ENCODE measurements at regions not wholly inside any gene's neighbourhood (a gene's known extent, or its start where the extent isn't known, plus 50 kb on each side); places are given as distances from the start of the nearest gene placed in this dataset.

DNA sequence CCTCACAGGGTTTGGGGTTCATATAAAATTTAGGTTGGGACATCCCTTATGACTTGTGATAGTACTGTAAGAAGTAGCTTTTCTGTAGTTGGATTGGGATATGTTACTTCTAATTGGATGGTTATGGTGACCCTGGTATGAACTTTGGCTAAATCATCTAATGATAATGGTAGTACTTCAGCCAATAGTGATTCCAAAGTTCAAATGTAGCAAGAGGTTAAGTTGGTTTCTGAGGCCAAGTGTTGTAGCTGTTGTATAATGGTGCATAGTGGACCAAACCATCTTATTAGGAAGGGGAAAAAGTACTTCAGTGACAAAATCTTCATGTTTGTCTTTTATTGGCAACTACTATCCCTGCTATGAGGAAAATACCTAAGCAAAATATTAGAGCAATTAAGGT is 542.1 kb upstream of the IGFBP3 start:
- TF ChIP-seq, protein P1, sequence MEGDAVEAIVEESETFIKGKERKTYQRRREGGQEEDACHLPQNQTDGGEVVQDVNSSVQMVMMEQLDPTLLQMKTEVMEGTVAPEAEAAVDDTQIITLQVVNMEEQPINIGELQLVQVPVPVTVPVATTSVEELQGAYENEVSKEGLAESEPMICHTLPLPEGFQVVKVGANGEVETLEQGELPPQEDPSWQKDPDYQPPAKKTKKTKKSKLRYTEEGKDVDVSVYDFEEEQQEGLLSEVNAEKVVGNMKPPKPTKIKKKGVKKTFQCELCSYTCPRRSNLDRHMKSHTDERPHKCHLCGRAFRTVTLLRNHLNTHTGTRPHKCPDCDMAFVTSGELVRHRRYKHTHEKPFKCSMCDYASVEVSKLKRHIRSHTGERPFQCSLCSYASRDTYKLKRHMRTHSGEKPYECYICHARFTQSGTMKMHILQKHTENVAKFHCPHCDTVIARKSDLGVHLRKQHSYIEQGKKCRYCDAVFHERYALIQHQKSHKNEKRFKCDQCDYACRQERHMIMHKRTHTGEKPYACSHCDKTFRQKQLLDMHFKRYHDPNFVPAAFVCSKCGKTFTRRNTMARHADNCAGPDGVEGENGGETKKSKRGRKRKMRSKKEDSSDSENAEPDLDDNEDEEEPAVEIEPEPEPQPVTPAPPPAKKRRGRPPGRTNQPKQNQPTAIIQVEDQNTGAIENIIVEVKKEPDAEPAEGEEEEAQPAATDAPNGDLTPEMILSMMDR (IDR thresholded peaks at IDR 0.05), result no peak
- TF ChIP-seq EZH2phosphoT487 (IDR thresholded peaks at IDR 0.05) (no peak), EZH2 (IDR thresholded peaks at IDR 0.05) (no peak)
